ENCODE measurements at regions not wholly inside any gene's neighbourhood (a gene's known extent, or its start where the extent isn't known, plus 50 kb on each side); places are given as distances from the start of the nearest gene placed in this dataset.

GRCh38 chr22:47718337-47718736 lies 955.9 kb downstream of the TBC1D22A start:
- in situ Hi-C loops (cut with HindIII; ENCODE audit: low sequenced_read_pairs) = no loop called here

GRCh38 chr22:47716890-47717615 lies 954.6 kb downstream of the TBC1D22A start:
- in situ Hi-C loops (cut with HindIII; ENCODE audit: low sequenced_read_pairs) = no loop called here

- in situ Hi-C loops (cut with HindIII; ENCODE audit: low sequenced_read_pairs) = no loop called here
These were observed 953.6 kb downstream of the TBC1D22A start for GRCh38 chr22:47715866-47716578.

GRCh38 chr22:47713941-47714340 lies 951.5 kb downstream of the TBC1D22A start:
- in situ Hi-C loops (cut with HindIII; ENCODE audit: low sequenced_read_pairs) = no loop called here

- in situ Hi-C loops (cut with HindIII; ENCODE audit: low sequenced_read_pairs) = no loop called here
These were observed 947.7 kb downstream of the TBC1D22A start for GRCh38 chr22:47710135-47710534.

- in situ Hi-C loops (cut with HindIII; ENCODE audit: low sequenced_read_pairs) = no loop called here
These were observed 942.9 kb downstream of the TBC1D22A start for GRCh38 chr22:47705350-47705749.

- in situ Hi-C loops (cut with HindIII; ENCODE audit: low sequenced_read_pairs) = no loop called here
These were observed 936.5 kb downstream of the TBC1D22A start for GRCh38 chr22:47698906-47699305.

GRCh38 chr22:47697861-47698260 lies 935.4 kb downstream of the TBC1D22A start:
- in situ Hi-C loops (cut with HindIII; ENCODE audit: low sequenced_read_pairs) = no loop called here

- in situ Hi-C loops (cut with HindIII; ENCODE audit: low sequenced_read_pairs) = no loop called here
These were observed 934.3 kb downstream of the TBC1D22A start for GRCh38 chr22:47696776-47697175.

GRCh38 chr22:47695176-47695575 lies 932.7 kb downstream of the TBC1D22A start:
- in situ Hi-C loops (cut with HindIII; ENCODE audit: low sequenced_read_pairs) = no loop called here

GRCh38 chr22:47694536-47695130 lies 932.2 kb downstream of the TBC1D22A start:
- in situ Hi-C loops (cut with HindIII; ENCODE audit: low sequenced_read_pairs) = no loop called here

GRCh38 chr22:47693606-47694005 lies 931.2 kb downstream of the TBC1D22A start:
- in situ Hi-C loops (cut with HindIII; ENCODE audit: low sequenced_read_pairs) = no loop called here

GRCh38 chr22:47692811-47693210 lies 930.4 kb downstream of the TBC1D22A start:
- in situ Hi-C loops (cut with HindIII; ENCODE audit: low sequenced_read_pairs) = no loop called here

GRCh38 chr22:47691152-47691895 lies 928.9 kb downstream of the TBC1D22A start:
- in situ Hi-C loops (cut with HindIII; ENCODE audit: low sequenced_read_pairs) = no loop called here

- in situ Hi-C loops (cut with HindIII; ENCODE audit: low sequenced_read_pairs) = no loop called here
These were observed 928.1 kb downstream of the TBC1D22A start for GRCh38 chr22:47690586-47690985.

- in situ Hi-C loops (cut with HindIII; ENCODE audit: low sequenced_read_pairs) = no loop called here
These were observed 927.7 kb downstream of the TBC1D22A start for GRCh38 chr22:47690166-47690565.

GRCh38 chr22:47687776-47688175 lies 925.3 kb downstream of the TBC1D22A start:
- in situ Hi-C loops (cut with HindIII; ENCODE audit: low sequenced_read_pairs) = no loop called here

GRCh38 chr22:47687346-47687655 lies 924.9 kb downstream of the TBC1D22A start:
- in situ Hi-C loops (cut with HindIII; ENCODE audit: low sequenced_read_pairs) = no loop called here

- in situ Hi-C loops (cut with HindIII; ENCODE audit: low sequenced_read_pairs) = no loop called here
These were observed 924.3 kb downstream of the TBC1D22A start for GRCh38 chr22:47686594-47687345.

GRCh38 chr22:47681411-47682165 lies 919.1 kb downstream of the TBC1D22A start:
- in situ Hi-C loops (cut with HindIII; ENCODE audit: low sequenced_read_pairs) = no loop called here

All from DLD1 (cell line).